IPS-NIHi7 (cell line): ENCODE measurements at regions not wholly inside any gene's neighbourhood (a gene's known extent, or its start where the extent isn't known, plus 50 kb on each side); places are given as distances from the start of the nearest gene placed in this dataset.

Source experiments
- DNase-seq: peaks from one replicate; pipeline ENCODE4 v3.0.0; 2012; ENCODE audit warnings: mixed read lengths; ENCODE audit errors: extremely low spot score

DNA sequence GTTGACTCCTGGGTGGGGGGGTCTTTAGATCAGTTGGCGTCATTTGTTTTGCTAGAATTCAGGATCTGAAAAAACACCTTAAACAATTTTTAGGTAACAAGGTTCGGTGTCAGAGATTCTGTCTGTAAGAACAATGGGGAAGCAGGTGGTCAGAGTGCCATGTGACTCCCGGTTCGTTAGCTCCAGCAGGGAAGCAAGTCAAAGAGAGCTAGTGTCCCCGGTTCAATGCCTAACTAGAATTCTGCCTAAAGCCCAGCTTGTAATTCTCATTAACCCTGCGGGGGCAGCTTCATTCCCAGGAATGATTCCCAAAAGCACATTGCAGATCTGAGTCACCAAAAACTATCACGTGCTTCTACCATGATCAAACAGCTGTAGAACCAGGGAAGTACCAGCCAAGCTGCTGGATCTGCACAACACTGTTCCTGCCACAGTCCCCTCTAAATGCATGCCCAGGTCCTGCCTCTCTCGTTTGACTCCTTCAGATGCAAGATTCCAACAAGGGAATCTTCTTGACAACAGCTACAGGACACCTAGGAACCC is 664.3 kb upstream of the CELF2 start:
- peak; percentile 19 for DNase-seq

DNA sequence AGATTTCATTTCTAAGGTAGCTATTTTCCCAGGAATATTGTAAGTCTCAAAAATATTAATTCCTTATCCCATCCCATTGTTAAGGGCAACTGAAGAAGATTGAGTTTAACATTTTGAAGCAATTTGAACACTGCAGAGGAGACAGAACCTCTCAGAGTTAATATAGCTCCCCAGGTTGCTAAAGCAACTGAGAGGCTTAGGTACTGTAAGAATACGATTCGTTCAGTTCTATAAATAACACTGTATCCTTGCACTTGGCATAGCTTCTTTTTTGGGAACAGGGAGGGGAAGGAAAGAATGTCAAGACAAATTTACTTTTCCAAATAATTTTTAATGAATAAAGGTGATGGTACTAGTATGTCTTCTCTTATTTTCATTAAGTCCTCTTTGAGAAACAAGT is 658.4 kb upstream of the CELF2 start:
- DNase-seq: no peak

DNA sequence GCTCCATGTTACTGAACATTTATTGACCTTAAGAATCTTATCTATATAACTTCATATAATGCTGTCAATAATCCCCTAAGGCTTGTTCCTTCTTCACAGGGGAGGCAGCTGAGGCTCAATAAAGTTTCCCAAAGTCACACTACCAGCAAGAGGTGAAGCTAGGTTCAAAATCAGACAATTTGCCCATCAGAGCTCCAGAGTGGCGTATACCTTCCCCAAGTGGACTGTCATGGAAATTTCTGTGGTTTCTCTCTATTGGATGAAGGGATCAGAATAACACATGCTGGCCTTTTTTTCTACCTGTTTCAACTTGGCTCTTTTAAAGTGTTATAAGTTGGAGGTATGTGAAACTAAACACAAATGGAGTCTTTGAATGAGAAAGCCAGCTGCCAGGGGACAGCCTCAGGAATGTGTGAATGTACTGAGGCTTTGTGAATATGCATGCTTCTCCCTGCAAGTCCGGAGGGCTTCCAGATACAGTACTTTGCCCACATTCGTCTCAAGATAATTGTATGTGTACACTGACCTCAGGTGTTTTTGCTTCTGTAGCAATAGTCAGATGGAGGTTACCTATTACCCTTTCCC is 656.3 kb upstream of the CELF2 start:
- peak; percentile 23 for DNase-seq

DNA sequence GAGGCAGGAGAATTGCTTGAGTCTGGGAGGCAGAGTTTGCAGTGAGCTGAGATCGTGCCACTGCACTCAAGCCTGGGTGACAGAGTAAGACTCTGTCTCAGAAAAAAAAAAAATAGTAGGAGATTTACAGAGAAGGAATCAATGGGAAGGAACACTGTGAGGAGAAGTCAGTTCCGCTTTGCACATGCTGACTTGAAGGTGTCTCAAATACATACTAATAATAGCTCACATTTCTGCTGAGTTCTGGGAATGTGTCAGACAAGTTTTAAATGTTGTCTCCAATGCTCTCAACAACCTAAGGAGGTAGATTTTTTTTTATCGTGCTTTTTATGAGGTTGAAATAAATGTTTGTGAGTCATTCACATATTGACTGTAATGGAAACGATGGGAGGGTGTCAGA is 654.9 kb upstream of the CELF2 start:
- DNase-seq: no peak

DNA sequence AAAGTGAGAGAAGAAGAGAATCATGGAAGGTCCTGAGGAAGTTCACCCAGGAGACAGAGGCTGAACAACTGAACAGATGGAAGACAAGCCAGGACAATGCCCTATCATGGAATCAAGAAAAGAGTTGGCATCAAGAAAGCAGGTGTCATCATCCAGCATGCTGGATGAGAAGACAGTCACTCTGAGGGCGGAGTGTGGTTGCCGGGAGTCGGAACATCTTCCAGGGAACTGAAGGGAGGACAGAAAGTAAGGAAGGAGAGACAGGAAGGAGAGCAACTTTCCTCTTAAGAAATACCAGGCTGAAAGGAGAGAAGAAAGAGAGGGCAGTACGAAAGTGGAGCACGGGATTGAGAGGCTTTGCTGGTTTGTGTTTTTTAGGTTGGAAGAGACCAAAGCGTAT is 654.5 kb upstream of the CELF2 start:
- DNase-seq: no peak

DNA sequence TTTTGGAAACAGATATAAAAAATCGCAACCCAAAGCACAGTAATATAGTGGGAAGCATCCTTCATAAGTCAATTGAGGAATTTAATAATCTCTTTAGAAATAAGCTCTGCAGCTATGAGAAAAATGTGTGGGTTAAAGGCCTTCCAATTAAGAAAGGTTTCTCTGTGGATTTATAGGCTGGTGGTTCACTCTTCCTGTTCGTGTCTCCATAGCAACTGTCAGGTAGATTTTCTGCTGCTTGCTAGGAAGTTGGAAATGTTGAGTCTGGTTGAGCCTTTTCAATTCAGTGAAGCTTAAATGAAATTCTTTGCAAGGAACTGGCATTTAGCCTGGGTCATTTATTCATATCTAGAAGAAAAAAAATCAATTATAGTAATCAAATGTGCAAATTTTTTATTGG is 652.8 kb upstream of the CELF2 start:
- no peak for DNase-seq

DNA sequence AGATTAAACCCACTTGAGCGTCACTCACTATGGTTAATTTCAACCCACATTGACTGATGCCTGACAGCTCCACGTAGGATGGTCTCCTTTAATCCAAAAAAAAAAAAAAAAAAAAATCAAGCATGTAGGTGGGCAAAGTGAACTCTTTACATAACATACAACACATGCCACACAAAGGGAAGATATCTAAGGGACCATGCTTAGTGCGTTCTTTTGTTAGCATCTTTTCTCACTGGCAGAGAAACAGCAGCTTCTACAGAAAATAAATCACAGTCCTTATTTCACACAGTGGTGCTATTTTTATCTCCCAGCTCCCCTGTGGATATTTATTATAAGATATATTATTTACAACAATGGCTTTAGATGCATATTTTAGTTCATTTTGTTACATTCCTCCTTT is 652.0 kb upstream of the CELF2 start:
- DNase-seq: no peak

DNA sequence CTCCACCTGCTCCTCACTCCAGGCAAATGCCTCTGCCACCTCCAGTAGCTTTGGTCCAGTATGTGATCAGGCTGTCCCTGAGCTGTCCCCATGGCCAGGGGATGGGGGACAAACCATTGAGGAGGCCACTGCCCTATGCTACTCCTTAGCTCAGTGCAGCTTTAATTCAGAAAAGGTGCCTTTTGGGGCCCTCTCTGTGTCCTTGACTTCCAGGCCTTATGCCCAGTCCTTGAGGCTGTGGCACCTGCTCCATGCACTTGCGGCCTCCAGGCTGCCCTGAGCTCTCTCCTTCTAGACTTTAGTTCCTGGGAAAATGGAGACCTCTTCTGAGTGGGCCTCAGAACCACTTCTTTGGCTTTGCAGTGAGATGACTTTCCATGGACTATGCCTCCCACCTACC is 650.8 kb upstream of the CELF2 start:
- DNase-seq: no peak

DNA sequence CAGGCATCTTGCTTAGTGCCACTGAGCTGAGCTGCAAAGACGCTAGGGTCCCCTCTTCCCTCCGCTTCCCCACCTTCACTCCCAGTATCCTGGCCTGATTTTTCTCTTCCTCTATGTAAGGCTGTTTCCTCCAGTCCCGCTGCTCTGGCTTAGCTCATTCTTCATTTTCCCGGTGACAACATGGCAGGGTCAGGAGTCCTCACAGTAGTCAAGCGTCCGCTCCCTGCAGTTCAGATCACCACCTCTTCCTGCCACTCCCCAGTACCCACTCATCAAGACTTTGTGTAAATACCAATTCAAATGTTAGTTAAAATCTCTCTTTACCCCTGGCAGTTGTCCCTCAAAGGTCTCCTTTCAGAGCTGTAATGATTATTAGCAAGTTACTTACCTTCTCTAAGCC is 650.4 kb upstream of the CELF2 start:
- no peak for DNase-seq

DNA sequence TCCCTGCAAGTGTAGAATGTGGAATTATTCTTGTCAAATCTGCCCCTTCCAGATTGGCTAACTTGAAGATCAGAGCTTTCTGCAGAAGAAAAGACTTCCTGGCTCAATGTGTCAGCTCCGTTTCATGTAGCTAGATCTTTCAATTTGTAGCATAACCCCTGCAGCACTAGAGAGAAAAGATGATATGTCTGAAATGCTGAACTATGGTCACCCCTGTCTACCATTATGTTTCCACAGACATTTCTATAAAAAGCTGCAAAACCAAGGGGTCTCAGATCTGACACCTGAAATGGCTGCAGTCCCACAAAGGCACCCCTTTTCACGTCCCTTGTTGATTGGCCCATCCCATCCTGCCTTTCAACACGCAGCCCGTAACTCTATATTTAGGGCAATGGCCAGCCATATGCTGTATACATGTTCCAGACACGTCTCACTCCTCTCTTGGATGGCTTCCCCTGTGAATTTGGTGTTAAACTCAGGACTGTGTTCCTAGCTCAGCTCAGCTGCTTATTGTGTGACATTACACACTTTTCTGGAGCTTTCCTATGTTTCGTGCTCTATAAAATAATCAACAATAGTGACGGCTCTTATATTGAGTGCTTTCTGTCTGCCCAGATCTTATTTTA is 648.6 kb upstream of the CELF2 start:
- DNase-seq: no peak

DNA sequence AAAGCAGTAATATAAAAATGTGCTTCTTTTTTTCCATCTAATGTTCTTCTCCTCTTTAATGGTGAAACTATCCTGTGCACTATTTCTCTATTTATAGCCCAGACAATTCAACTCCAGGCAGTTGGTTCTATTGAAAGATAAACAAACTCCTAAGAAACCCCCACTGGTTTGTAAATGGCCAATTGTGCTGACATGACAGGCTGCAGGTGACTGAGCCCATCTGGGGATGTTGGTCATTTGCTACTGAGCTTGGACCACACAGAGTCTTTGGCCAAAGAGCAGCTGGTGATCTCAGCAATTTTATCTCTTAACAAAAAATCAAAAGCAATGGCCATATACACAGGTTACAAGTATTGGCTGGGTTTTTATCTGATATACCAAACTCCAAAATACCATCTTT is 631.8 kb upstream of the CELF2 start:
- no peak for DNase-seq

DNA sequence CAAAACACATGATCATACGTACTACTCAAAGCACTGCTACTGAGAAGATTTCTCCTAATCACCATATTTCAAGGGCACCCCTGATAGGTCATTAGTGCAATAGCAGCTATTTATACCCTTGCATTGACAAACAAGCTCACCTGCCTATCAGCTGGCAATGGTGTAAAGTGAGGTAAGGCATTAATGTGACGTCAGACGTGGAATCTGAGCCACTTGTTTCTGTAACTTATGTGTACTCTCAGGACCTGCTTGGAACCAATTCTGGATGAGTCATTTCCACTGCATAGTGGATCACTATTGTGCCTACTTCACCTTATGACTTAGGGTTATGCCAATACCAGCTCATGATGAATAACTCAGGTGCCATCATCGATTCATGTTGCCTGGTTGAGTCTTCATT is 628.5 kb upstream of the CELF2 start:
- no peak for DNase-seq

DNA sequence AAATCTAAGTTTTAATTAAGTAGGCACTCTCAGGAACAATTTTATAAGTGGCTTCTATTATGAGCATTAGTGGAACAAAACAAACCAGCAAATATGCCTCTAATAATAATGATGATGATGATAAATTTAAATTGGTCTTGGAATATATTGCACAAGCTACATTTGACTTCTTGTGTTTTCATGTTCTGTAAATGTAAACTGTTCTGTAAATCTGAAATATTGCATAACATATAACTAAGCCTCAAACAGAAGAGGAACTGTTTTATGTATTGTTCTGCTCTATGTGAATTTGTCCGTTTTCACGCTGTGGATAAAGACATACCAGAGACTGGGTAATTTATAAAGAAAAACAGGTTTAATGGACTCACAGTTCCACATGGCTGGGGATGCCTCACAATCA is 625.2 kb upstream of the CELF2 start:
- no peak for DNase-seq

DNA sequence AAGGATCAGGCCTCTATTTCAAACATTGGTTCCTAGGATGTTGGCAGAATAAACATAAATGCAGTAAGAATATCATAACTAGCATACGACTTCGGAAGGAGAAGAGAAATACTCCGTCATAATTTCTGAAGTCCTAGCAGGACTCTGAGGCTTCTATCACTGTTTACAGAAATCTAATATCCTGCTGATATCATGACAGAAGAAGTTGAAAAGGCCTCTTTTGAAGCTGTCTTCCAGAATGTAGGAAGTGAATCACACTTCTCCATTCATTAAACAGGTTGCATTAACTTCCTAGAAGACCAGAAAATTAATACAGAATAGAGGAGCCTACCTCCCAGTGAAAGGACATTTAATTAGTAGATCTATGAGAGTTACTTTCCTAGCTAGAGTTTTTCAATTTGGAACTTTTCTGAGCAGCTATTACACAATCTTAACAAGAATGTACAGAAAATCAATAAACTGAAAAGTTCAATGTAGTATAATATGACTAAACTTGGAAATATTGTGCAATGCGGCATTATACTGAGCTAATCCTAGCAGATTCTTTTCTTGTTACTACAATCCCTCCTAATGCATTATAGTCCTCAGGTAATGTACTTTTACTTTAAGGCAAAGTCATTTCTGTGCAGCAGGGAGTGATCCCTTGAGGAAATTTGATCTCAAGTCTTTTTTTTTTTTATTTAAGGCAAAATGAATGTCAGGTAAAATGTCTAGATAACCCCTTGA is 622.6 kb upstream of the CELF2 start:
- DNase-seq: no peak

DNA sequence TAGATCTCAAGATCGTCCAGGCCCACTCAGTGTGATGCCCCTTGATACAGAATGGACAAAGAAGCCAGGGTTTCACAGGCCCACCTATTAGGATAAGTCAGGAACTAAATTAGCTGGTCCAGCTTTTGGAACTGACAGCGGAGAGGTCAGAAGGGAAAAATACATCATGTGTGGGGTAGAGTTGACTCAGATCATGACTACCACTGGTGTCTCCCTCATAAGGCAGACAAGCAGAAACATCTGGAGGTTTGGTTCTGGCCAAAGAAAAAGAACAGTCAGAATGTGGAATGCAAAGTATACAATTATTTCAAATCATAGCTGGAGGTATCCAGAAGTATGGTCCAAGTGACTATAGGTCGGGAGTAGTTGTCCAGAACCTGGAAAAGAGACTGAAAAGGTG is 621.1 kb upstream of the CELF2 start:
- DNase-seq: no peak

DNA sequence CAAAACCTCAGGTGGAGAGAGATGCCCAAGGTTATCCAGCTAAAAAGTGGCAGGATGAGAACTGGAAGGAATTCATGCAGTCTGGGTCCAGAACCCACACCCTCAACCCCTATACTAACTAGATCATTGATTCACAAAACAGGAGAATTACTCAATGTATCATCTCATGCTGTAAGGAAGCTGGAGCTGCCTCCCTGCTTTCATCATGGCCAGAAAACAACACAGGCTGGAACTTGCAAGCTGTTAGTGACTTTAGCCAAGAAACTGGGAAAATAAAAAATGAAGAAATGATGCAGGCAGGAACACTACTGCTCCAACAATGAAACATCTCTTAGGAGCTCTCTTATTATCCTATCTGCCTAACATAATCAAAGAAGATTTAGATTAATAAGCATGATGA is 619.8 kb upstream of the CELF2 start:
- DNase-seq: no peak

DNA sequence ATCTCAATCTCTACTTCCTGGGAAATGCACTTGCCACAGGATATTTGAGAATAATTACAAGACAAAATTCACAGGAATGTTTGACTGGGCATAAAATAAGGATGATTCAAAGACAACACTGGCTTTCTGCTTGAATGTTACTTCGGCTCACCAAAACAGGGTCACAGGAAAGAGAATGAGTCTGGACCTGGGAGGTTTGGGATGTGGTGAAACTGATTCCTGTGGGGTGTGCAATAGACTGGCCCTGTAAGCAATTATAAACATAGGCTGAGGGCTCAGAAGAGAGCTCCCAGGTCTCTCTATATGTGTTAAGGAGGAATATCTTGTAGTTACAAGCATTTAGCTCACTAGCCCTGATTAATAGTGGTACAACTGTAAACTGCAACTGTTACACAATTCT is 613.9 kb upstream of the CELF2 start:
- DNase-seq: no peak

DNA sequence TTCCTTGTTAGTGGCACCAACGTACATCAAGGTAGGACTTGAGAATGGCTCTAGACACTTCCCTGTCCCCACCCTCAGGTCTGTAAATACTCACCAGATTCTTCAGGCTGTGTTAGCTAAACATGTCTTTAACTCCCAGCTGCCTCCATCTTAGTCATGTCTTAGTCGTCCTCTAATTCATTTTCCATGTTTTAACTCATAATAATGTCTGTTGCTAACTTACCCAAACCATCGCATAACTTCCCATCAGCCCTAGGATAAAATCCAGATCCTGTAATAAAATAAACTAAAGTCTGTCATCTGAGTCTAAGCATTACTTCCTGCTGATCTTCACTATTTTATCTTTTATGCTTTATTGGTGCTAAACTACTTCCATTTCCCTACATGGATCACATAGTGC is 600.0 kb upstream of the CELF2 start:
- DNase-seq: no peak

DNA sequence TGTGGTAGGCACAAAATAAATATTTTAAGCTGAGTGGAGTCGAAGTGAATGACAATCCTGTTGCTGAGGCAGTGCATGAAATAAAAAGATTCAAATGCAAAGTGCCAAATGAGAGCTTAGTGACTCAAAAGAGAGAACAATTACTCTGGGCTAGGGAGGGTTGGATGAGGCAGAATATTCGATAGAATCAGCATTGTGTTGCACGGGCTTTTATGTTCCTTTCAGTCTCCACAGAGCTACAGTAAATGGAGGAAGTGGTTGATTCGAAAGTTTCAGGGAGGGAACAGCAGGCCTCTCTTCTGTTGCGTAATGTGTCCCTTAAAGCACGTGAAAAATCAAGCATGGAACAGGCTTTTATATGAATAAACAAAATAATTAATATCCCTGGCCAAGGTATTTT is 599.3 kb upstream of the CELF2 start:
- DNase-seq: no peak

DNA sequence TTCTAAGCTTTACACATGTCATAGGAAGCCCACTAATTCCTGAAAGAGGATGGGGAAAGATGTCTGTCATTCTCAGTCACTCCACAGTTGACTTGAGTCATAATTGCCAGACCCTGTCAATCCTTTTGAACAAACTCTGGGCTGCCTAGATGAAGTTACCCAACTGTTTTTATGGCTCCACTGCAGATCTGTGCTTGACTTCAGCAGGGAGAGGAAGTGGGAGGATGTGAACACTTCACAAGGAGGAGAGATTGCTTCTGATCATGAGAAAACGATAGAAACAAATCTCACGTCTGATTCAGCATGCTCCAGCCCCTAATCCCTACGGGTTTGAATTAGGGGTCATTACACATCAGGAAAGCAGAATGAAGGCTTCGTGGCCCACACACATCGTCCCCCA is 596.6 kb upstream of the CELF2 start:
- DNase-seq: no peak

DNA sequence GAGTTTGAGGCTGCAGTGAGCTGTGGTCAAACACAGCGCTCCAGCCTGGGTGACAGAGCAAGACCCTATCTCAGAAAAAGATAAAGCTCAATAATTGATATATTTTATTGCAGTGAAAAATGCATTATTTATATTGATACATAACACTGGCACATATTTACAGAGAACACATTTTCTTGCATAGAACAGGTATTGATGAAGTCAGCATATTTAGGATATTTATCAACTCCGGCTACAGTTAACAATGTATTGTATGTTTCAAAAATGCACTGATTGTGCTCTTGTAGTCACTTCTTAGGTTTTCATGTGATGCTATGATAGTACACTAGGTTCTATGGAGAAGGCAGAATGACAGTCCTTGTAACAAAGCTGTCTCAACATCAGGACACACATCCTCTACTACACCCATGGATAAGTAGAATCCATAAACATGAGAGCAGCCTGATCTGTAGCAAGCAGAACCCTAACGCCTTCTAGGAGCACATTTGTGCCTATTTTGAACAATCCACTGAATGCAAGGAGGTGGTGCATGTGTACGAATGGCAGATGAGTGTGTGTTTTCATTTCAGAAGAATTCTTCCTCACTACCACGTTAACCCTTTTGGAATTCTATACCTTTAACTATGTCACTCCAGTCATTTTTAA is 586.1 kb upstream of the CELF2 start:
- DNase-seq: no peak

DNA sequence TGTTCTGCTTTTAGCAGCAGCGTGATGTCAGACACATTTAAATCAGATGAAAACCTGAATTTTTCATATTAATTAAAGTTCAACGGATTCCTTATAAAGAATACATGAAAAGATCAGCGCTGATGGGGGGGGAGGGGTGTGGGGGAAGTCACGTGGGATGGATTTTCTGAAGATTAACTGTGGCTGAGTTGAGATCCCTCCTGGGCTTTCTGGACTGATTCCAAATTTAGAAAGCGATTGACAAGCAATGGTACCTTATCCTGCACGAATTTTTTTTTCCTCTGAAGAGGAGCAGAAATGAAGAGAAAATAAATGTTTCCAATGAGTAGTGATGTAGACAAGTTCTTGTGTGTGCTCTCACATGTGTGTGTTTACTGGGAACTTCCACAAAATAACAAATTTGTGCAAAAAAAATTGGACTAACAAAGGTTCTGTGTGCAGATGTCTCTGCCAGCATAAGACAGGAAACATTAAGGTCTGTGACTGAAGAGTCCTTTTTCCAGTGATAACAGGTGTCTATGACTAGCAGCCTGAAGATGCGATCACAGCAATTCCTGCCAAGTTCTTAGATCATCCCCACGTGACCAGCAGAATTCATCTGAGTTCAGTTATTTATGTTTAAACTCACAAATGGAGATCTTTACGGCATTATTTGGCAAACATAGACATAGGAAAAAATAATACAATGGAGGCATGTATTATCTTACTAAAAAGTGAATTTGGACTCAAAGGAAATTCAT is 585.2 kb upstream of the CELF2 start:
- no peak for DNase-seq
